ENCODE measurements at regions not wholly inside any gene's neighbourhood (a gene's known extent, or its start where the extent isn't known, plus 50 kb on each side); places are given as distances from the start of the nearest gene placed in this dataset.

DNA sequence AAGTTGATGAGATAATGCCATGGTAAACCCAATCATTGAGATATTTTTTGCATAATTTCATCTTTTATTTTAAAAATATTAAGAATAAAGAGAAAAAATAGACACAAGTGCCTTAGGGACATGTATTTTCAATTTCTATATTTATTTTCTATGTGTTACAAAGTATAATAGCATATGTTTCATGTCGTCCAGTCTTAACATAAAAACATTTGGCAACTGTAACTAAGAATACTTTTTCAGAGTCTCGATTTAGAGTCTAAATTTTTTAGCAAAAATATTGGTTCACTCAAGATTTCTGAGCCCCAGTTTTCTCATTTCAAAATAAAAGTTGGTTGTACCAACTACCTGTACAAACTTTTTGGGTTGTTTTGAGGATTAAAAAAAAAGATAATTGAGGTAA, 511.4 kb upstream of the ZNF385D start:
- TF ChIP-seq POLR2AphosphoS5 (IDR thresholded peaks at IDR 0.05) (no peak), POLR2A (IDR thresholded peaks at IDR 0.05) (no peak)
- TF ChIP-seq, protein P1, sequence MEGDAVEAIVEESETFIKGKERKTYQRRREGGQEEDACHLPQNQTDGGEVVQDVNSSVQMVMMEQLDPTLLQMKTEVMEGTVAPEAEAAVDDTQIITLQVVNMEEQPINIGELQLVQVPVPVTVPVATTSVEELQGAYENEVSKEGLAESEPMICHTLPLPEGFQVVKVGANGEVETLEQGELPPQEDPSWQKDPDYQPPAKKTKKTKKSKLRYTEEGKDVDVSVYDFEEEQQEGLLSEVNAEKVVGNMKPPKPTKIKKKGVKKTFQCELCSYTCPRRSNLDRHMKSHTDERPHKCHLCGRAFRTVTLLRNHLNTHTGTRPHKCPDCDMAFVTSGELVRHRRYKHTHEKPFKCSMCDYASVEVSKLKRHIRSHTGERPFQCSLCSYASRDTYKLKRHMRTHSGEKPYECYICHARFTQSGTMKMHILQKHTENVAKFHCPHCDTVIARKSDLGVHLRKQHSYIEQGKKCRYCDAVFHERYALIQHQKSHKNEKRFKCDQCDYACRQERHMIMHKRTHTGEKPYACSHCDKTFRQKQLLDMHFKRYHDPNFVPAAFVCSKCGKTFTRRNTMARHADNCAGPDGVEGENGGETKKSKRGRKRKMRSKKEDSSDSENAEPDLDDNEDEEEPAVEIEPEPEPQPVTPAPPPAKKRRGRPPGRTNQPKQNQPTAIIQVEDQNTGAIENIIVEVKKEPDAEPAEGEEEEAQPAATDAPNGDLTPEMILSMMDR (IDR thresholded peaks at IDR 0.05), result no peak
- Histone ChIP-seq H3K4me1 (no peaks in the 10 kb centered on the region), H3K4me3 (no peak overlapping the region), H3K27ac (no peak overlapping the region), H3K36me3 (no peaks in the 10 kb centered on the region), H3K9me3 (no peaks in the 10 kb centered on the region), H3K27me3 (no peaks in the 10 kb centered on the region)
- intact Hi-C loops (cut with DNase I; ENCODE audit: low total_unique reads), result no loop called here
- no peak for DNase-seq (ENCODE audit: low spot score in 2 of 2)

DNA sequence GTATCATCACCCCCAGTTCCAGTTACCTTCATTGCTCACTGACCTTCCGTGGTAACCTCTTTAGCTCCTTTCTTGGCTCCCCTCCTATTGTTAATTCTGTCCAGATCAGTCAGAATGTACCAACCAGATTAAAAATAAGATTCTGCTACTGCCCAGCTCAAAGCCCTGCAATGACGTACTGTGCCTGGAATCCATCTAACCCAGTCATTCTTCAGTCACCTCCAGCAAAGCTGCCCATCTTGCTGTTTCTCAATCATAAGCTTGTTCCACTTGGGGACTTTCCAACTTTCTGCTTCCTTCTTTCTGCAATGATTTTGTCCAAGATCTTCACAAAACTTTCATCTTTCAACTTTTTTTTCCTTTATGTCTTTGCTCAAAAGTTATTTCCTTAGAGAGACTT, 512.0 kb upstream of the ZNF385D start:
- intact Hi-C loops (cut with DNase I; ENCODE audit: low total_unique reads), result no loop called here
- H3K4me1 ChIP-seq, result no peaks in the 10 kb centered on the region
- no peaks in the 10 kb centered on the region for H3K27me3 ChIP-seq
- no peak for DNase-seq (ENCODE audit: low spot score in 2 of 2)
- H3K4me3 ChIP-seq, result no peak overlapping the region
- no peaks in the 10 kb centered on the region for H3K36me3 ChIP-seq
- H3K27ac ChIP-seq, result no peak overlapping the region
- TF ChIP-seq POLR2A (IDR thresholded peaks at IDR 0.05) (no peak), POLR2AphosphoS5 (IDR thresholded peaks at IDR 0.05) (no peak)
- TF ChIP-seq, protein P1 (IDR thresholded peaks at IDR 0.05), result no peak
- H3K9me3 ChIP-seq, result no peaks in the 10 kb centered on the region

DNA sequence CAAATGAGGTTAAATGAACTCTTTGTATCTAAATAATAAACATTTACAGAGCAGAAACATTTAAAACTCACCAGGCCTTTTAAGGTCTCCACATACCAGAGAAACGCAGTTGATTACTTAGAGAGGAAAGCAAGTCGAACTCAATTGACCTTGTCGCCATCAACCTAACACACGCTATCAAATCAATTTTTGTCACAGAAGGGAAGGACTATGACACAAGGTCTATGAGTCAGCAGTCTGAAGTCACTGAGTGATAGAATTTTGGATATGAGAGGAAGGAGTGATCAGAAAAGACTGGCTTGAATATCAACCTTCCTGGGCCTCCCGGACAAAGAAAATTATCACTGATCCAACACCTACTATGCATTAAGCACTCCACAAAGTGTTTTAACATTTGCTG, 514.4 kb upstream of the ZNF385D start:
- TF ChIP-seq, protein P1 (IDR thresholded peaks at IDR 0.05), result no peak
- no peak for TF ChIP-seq POLR2AphosphoS5 (IDR thresholded peaks at IDR 0.05)
- TF ChIP-seq POLR2A (IDR thresholded peaks at IDR 0.05), result no peak
- intact Hi-C loops (cut with DNase I; ENCODE audit: low total_unique reads), result no loop called here
- Histone ChIP-seq H3K9me3 (no peaks in the 10 kb centered on the region), H3K4me1 (no peaks in the 10 kb centered on the region), H3K4me3 (no peak overlapping the region), H3K27me3 (no peaks in the 10 kb centered on the region), H3K27ac (no peak overlapping the region), H3K36me3 (no peaks in the 10 kb centered on the region)
- DNase-seq (ENCODE audit: low spot score in 2 of 2), result no peak

DNA sequence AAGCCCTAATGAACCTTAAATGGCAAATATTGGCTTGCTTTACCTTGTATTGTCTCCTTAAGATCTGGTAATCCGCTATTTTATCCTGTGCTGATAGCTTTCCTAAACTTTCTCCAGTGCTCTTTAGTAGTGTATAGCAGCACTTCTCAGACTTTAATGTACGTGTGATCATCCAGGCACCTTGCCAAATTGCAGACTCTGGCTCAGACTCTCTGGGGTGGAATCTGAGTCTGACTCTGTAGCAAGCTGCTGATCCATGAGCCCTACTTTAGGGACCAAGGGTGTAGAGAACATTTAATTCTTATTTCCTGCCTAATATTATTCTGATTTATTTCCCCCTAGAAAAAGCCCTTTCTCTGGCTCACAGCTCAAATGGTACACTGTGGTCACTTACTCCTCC, 518.8 kb upstream of the ZNF385D start:
- intact Hi-C loops (cut with DNase I; ENCODE audit: low total_unique reads), result no loop called here
- no peak for DNase-seq (ENCODE audit: low spot score in 2 of 2)
- H3K9me3 ChIP-seq, result no peaks in the 10 kb centered on the region
- TF ChIP-seq POLR2AphosphoS5 (IDR thresholded peaks at IDR 0.05), result no peak
- TF ChIP-seq POLR2A (IDR thresholded peaks at IDR 0.05), result no peak
- TF ChIP-seq, protein P1 (IDR thresholded peaks at IDR 0.05), result no peak
- H3K4me1 ChIP-seq, result no peaks in the 10 kb centered on the region
- no peak overlapping the region for H3K4me3 ChIP-seq
- H3K27me3 ChIP-seq, result no peaks in the 10 kb centered on the region
- H3K27ac ChIP-seq, result no peak overlapping the region
- no peaks in the 10 kb centered on the region for H3K36me3 ChIP-seq

DNA sequence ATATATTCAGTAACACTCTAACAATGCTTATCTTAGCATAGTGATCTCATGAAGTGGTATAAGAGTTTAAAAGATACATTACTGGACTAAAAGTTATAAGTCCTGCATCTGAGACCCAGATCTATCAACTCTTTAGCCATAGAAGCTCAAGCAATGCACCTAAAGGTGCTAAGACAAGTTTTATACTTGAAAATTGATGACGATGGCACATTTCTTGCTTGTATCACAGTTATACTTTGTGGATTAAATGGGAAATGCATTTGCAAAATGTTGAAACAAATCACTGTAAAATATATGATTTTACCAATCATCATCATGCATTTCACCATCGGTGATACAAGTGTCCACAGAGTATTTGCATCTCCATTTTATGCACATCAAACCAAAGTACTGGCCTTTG, 525.3 kb upstream of the ZNF385D start:
- H3K27me3 ChIP-seq, result no peaks in the 10 kb centered on the region
- DNase-seq (ENCODE audit: low spot score in 2 of 2), result no peak
- intact Hi-C loops (cut with DNase I; ENCODE audit: low total_unique reads), result no loop called here
- TF ChIP-seq POLR2AphosphoS5 (IDR thresholded peaks at IDR 0.05), result no peak
- no peak for TF ChIP-seq POLR2A (IDR thresholded peaks at IDR 0.05)
- TF ChIP-seq, protein P1 (IDR thresholded peaks at IDR 0.05), result no peak
- H3K36me3 ChIP-seq, result no peaks in the 10 kb centered on the region
- H3K9me3 ChIP-seq, result no peaks in the 10 kb centered on the region
- no peak overlapping the region for H3K4me3 ChIP-seq
- no peak overlapping the region for H3K27ac ChIP-seq
- H3K4me1 ChIP-seq, result no peaks in the 10 kb centered on the region
